Activated T-cell treated with anti-CD3 and anti-CD28 coated beads for 4 hours (primary cell): ENCODE measurements at regions not wholly inside any gene's neighbourhood (a gene's known extent, or its start where the extent isn't known, plus 50 kb on each side); places are given as distances from the start of the nearest gene placed in this dataset.
"Not testable (repeated sequence)": the region's sequence is repeated elsewhere in the genome, so short reads cannot be mapped to it uniquely, and the experiment has no call there.

Experiments
- DNase-seq: peaks from one replicate; pipeline ENCODE4 v3.0.0-alpha.2; 2020

DNA sequence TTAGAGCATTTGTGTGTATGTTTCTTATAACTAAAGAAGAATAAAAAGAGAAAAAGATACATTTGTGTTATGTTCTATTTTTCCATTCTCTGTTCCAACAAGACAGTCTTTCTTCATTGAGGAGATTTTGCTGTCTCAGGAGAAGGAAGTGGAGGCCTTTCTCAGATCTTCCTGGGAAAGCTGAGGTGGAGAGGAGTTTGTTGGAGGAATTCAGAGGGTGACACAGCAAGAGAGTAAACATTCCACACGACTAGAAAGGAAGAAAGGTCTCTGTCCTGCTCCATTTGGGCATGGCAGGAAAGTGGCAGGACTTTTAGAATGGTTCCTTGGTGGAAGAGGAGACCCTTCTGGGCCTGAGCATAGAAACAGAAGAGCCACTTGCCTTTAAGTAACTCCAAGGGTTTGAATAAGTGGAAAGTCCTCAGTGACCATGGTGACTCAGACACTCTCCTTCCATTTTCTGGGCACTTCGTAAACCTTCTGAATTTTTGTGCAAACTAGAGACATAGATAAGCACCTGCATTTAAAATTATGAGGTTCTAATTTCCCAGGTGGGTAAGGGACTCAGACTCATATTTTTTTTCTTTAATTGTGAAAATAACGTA lies 52.3 kb upstream of the COL5A2 start:
- DNase-seq, result no peak

DNA sequence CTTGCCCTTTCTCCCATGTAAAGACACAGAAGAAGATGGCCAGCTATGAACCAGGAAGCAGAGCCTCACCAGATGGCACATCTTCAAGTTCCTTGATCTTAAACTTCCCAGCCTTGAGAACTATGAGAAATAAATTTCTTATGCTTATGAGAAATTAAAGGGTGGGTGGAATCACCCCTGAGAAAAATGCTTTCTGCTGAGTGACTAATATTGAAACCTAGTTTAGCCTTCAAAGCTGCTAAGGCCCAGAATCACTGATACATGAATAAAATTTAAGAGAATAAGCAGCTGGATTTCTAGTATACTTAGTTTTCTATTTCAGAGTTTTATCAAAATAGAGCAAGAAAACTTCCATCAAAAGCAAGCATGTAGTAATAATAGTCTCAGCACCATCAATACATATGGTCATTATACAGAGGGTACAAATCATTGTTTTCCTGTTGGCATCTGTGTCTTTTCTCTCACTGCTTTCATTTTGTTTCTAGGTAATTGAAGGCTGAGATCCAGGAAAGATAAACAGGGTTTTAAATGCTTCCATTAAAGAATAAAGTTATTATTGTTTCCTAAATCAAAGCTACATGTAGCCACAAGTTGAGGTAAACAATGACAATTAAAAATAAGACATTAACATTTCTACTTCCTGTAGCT lies 53.3 kb upstream of the COL5A2 start:
- no peak for DNase-seq

DNA sequence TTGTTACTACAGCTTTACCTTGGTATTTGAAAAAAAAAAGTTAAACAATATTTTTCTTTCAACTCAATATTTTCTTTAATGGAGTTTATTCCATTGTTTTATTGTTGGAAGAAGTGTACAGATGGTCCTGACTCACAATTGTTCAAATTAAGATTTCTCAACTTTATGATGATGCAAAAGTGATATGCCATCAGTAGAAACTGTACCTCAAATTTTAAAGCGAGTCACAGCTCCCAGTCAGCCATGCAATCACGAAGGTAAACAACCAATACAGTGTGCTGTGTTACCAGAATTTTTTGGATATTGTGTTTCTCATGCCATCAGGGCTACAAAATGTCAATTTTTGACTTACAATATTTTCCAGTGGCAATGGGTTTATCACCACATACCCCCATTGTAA lies 54.0 kb upstream of the COL5A2 start:
- DNase-seq, result no peak

DNA sequence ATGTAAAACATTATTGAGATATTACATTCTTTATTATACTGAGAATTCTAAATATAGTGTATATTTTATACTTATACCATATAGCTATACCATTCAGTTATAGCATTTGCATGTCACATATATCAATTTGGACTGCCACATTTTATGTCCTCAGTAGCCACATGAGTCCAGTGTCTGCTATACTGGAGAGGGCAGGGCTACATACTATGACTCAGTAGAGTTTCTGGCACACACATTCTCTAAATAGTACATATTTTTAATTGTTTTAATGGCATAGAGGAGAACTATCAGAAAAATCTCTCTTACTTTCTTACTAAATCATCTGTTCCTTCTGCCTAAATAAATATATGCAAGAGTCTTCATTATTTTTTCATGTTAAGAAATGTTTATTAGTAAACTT lies 55.4 kb upstream of the COL5A2 start:
- no peak for DNase-seq

DNA sequence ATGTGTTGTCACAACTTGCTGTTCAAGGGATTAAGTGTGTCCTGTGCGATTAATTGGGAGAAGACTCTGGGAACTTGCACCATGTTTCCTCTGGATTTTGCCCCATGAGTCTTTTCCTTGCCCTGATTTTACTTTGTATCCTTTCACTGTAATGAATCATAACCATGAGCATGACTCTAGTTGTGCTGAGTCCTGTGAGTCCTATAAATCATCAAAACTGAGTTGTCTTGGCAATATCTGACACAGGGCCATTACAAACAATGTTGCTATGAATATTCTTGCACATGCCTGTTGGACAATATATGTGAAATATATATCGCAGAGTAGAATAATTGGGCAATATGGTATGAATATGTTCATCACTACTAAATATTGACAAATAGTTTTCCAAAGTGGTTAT lies 56.5 kb upstream of the COL5A2 start:
- DNase-seq, result no peak

DNA sequence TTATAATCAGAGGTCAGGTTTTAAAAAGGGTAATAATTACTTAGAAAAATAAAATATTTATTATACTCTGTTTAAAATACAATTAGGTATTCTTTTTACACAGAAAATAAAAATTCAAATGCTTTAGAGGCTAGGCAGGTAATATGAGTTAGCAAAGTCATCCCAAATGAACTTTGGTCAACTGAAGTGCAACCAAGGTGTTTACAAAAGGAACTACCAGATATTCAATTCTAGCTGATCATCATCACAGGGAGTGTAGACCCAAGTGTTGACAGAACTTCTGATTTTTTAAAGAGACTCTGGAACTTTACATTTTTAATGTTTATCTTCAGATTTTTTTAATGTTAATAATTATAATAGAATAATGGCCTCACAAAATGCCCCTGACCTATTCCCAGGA lies 59.3 kb upstream of the COL5A2 start:
- no peak for DNase-seq

DNA sequence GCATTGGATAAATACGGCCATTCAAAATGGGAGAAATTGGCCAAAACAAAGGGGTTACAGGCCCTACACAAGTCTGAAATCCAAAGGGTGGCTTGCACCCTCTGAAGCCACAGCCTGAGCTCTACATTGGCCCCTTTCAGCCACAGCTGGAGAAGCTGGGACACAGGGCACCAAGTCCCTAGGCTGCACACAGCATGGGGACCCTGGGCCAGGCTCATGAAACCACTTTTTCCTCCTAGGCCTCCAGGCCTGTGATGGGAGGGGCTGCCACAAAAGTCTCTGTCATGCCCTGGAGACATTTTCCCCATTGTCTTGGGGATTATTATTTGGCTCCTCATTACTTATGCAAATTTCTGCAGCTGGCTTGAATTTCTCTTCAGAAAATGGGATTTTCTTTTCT lies 64.3 kb upstream of the COL5A2 start:
- DNase-seq, result not testable (repeated sequence)

DNA sequence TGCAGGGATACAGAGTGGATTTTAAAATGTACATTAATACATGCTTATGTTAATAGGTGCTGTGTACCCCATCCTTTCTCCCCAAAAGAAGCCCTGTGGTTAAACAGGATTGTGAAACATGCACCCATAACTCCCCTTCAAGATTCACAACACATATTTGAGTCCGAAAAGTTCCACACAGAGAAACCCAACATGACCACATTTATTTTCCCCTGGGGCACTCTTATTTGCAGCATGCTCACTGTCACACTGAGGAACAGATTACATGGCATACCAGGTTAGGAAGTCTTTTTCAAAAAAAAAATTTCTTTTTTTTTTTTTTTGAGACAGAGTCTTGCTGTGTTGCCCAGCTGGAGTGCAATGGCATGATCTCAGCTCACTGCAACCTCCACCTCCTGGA lies 67.7 kb upstream of the COL5A2 start:
- no peak for DNase-seq

DNA sequence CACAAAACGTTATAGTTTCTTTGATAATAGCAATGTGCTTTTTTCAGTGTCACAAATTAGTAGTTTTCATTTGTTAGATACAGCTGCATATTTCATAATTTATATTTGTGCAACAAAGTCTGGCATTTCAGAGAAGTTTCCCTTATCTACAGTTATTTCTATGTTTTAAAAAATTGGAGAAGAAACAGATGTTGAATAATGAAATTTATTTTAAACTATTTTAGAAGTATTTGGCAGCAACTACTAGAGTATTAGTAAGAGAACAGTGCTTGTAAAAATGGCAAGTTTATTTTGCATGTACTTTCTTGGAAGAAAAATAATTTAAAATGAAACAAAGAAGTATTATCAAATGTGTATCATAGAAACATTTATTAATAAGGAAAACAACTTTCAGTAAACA lies 68.6 kb upstream of the COL5A2 start:
- no peak for DNase-seq

DNA sequence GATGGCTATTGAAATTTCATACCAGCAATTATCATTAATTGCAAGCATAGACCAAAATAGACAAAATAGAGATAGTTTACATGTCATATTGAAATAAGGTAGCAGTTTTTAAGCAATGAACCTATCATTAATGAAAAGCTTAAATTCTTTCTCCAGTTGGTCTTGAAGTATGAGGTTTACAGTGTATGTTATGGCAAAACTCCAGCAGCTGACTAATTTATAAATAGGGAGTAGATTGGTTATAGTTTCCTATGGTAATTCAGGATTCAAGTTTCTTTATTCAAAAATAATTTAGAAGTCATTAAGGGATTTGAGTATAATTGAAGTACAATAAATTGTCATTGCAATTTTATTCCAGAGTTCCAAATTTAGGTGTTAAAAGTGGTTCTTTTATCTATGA lies 69.6 kb upstream of the COL5A2 start:
- no peak for DNase-seq

DNA sequence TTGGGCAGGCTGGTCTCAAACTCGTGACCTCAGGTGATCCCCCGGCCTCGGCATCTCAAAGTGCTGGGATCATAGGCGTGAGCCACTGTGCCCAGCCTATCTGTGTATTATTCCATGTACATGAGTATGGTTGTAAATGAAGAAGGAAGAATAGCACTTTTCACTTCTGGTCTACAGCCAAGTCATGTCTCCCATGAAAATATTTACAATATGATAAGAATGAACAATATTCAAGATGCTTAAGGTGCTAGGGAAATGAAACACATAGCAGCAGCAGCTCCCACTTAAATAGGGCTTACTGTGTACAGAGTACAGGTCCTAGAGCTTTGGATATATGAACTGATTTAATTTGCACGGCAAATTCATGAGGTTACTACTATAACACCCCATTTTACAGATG lies 70.3 kb upstream of the COL5A2 start:
- DNase-seq, result no peak

DNA sequence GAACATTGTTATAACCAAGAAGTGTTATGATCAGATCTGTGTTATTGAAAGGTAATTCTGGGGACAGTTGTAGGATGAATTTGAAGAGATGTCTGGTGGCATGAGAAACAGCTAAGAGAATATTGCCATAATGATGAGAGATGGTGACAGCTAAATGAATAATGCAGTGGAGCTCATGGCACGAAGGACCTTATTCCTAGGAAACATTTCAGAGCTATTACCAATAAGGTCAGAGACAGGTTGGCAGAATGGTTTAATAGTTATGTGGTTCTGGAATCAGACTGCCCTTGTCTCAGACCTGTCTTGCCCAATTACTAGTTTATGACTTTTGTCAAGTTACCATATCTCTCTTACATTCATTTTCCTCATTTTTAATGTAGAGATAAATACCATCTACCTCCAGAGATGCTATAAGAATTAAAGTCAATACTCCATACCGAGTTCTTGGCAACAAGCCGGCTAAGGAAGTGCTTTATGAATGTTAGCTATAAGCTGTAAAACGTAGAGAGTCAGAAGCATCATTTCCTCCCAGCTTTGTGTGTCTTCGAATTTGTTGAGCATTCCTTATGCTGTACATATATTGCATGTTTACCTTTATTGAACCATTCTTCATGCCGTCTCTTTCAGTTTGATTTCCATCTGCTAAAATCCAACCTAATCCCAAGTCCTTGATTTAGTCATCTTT lies 73.6 kb upstream of the COL5A2 start:
- DNase-seq, result no peak

DNA sequence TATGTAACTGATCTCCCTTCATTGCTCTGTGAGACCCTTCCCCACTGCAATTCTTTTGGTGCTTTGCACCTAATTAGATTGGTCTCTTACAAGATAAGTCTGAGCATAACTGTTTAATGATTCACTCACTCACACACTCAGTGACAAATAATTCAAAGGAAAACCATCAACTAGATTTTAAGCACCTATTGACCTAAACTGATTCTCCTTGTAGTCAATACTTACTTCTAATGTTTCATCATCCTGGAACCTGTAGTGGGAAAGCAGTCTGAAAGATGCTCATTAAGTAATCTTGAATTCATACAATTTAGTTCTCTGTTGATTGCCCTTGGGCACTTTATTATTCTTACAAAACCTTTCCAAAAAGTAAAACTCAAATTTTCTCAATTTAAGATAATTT lies 74.3 kb upstream of the COL5A2 start:
- DNase-seq, result no peak

DNA sequence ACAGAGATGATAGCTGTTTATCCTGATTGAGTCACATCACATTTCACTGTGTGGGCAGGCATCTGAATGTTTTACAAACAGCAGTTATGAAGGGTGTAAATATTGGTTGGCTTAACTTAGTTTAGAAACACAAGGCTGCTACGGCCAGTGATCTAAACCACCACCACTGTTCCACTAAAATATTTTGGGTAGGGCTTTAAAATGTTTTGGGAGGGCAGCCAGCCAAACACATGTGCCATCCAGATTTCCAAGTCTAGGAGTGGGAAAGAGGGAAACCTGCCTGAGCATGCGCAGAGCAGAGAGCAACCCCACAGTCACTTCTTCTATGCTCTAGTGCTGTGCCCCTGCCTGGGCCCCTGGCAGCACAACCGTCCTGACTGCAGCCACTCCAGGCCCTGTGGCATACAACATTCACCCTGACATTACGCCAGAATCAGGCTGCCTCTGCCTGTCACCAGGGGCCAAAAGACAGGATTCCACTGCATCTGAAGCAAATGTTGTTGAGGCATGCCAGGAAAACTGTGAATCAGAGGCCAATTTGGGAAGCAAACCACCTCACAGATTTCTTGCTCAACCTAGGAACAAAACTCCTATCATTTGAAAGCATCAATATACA lies 74.8 kb upstream of the COL5A2 start:
- DNase-seq, result no peak

DNA sequence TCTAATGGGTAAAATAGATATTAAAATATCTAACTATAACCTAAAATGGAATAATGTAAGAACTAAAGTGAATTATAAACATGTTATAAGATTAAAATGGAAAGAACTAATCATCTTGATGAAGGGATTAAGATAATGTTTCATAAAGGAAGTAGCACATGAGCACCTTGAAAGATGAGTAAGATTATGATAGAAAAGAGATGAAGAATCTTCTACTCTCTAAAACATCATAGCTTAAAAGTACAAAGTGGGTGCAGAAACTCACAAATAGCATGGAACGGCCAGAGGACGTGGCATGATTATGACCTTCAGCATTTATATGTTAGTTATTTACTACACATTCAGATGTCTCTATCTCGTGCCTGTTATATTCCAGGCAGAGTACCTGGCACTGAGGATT lies 76.2 kb upstream of the COL5A2 start:
- DNase-seq, result no peak

DNA sequence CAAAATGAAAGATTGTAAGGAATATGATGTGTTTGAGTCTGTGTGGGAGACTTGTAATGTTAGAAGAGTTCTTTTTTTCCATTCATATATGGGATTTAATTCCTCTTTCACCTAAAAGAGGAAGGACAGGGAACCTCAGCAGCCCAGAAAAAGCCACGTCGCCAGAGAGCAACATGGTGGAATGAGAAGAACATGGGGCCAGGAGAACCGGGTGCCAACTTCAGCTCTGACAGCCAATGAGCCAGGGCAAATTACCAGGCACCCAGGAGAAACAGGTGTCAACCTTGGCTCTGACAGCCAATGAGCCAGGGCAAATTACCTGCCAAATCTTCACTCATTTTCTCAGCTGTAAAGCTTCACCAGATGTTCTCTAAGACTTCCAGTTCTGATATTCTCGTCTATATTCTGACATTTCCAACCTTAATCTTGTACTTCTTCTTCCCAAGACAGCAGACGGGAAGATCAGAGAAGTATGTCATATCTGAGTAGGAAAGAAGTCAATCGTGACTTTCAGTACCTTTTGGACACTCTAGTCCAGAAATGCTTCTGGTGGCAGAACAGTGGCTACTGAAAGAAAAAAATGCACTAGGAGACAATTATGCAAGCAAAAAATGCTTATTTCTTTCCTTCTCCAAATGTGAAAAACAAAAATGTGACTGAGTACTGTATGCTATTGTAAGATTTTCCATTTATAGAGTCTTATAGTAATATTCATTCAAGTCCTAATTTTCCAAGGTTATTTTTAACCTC lies 79.2 kb upstream of the COL5A2 start:
- no peak for DNase-seq

DNA sequence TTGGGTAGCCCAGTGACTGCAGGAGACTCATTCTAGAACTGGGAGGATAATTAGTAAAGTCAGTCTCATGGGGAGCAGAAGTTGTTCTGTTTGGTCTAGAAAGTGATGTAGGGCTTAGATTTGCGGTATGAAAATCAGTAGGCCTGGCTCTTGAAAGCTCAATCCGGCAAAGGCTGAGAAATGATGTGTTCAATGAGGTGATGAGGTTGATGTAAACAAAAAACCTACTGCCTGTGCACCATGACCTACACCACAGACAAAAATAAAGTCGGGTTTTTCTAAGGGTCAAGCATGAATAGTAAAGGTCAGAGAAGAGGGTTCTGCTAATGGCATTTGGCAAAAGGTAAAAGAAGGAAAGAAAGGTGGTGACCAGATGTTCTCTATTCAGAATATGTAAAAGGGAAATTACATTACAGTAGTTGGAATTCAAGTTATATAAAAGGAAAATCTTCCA lies 80.8 kb upstream of the COL5A2 start:
- DNase-seq, result no peak

DNA sequence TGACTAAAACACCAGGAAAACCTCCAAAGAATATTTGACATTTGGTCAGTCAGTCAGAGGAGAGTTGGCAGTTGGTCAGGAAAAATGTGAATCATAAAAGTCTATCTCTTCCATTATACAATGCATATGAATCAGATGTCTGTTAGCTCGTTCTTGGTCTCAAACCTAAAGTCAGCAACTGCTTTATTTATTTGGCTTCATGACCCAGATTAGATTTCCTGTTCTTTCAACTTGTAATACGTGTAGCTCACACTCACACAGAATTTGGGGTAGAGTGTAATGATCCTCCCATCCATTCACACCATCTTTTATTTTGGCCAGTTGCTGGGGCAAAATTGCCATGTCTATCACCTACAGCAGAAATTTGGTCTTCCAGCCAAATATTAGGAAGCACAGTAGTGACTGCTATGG lies 81.9 kb upstream of the COL5A2 start:
- no peak for DNase-seq

DNA sequence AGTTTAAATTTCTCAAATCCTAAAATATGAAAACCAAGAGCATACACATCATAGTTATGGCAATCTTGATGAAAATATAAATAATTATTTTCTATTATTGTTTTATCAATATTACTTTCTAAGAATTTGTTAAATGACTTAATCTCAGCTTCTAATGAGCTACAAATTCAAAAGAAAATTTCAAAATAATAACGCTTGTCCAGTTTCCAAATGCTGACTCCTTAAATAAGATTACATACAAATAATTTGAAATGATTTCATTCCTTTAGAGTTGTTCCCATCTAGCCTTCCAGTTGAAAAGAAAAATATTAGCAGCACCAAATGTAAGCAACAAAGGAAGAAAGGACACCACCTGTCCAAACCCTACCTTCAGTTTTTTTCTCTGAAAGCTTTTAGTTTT lies 82.4 kb upstream of the COL5A2 start:
- DNase-seq, result no peak

DNA sequence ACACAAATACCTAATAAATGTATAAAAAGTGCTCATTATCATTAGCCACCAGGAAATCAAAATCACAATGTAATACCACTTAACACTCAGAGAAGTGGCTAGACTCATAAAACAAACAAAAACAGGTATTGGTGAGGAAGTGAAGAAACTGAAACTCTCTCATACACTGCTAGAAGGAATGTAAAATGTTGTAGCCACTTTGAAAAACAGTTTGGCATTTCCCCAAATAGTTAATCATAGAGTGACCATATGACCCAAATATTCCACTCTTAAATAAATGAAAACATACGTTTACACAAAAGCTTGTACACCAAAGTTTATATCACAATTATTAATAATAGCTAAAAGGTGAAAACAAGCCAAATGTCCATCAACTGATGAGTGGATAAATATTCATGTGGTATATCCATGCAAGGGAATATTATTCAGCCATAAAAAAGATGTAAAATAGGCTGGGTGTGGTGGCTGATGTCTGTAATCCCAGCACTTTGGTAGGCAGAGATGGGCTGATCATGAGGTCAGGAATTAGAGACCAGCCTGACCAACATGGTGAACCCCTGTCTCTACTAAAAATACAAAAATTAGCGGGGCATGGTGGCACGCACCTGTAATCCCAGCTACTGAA lies 86.2 kb upstream of the COL5A2 start:
- no peak for DNase-seq

DNA sequence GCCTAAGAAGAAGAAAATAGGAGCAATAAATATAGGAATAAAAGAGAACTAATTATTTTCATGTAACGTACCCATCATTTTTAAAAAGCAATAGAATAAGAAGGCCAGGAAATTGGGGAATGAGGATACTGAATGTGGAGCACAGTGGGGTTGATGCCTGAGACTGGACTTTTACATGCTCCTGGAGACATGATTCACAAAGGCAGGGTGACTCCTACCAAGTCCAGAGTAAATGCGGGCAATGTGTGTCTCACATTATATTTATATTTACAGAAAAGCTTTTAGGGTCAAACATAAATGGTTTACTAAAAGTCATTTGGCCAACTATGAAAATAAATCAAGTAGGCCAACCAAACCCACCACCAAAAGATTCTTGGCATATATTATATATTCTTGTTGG lies 87.9 kb upstream of the COL5A2 start:
- no peak for DNase-seq

DNA sequence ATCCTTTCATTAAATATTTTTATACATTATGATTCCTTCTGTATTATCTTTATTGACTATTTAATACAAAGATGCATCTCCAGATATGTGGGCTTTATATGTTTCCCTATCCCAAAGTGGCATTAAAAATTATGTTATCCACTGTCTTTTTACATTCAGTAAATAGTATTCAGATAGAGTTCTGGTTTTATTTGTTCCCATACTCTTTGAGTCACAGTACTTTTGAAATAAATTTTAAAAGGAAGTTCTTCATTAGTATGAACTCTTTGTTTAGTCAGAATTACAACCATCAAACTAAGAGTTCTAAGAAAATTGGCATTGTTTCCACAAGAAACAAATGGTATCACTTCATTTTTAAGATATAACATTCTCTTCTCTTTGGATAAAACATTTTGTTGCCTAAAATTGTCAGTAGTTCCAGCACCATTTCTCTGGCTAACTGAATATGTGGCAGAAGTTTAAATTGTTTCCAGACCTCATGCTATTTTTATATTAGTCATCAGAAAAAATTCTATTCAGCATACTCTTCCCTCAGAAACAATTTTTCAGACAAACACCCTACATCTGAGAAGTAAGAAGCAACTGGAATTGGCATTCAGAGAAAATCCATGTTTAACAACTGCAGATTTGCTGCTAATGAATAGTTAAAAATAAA lies 88.5 kb upstream of the COL5A2 start:
- no peak for DNase-seq
